CD4-positive, alpha-beta memory T cell (primary cell): ENCODE measurements at regions not wholly inside any gene's neighbourhood (a gene's known extent, or its start where the extent isn't known, plus 50 kb on each side); places are given as distances from the start of the nearest gene placed in this dataset.

Experiments used
- CTCF ChIA-PET: fragments of 350-600 bp; sonication (Branson Sonifier 250); formaldehyde crosslinking; loops from one replicate; lab custom pipeline; 2021; ENCODE audit warnings: inconsistent platforms; ENCODE audit not compliant: partially characterized antibody; lab: Charles Lee
- POLR2A ChIA-PET: fragments of 350-600 bp; sonication (Branson Sonifier 250); formaldehyde crosslinking; loops from one replicate; lab custom pipeline; 2021; ENCODE audit not compliant: partially characterized antibody; lab: Charles Lee
- DNase-seq, 5 donors: peaks; one replicate each; pipeline versions ENCODE4 v3.0.0 to v3.0.0-alpha.2; 2020 to 2022; ENCODE audit warnings: mixed read lengths in 1 of 5
- H3K27ac ChIP-seq: one replicate; pipeline ENCODE4 v1.7.0; 2013; ENCODE audit warnings: low read depth, low read length
- H3K27me3 ChIP-seq: 2 replicates; pipeline ENCODE4 v1.7.0; 2013; ENCODE audit warnings: mild to moderate bottlenecking, low read length, moderate library complexity; ENCODE audit not compliant: insufficient read depth
- H3K36me3 ChIP-seq: 2 replicates; pipeline ENCODE4 v1.7.0; 2013; ENCODE audit warnings: mild to moderate bottlenecking, low read length, moderate library complexity; ENCODE audit not compliant: insufficient read depth
- H3K4me1 ChIP-seq: 2 replicates; pipeline ENCODE4 v1.7.0; 2013; ENCODE audit warnings: mild to moderate bottlenecking, low read length, moderate library complexity; ENCODE audit not compliant: insufficient read depth
- H3K4me3 ChIP-seq, 2 donors: one replicate each; pipeline ENCODE4 v1.7.0; 2013; ENCODE audit warnings: low read length in 2 of 2, mild to moderate bottlenecking in 1 of 2
- H3K9me3 ChIP-seq, 2 donors: one replicate each; pipeline ENCODE4 v1.7.0; 2013; ENCODE audit warnings: low read length in 2 of 2, control low read depth in 1 of 2; ENCODE audit not compliant: control insufficient read depth in 1 of 2
- H3K27ac Mint-ChIP-seq, 7 donors: one replicate each; pipeline ENCODE4 v1.8.0; 2020 to 2021; ENCODE audit warnings: mixed read lengths in 7 of 7, mild to moderate bottlenecking in 6 of 7, inconsistent platforms in 3 of 7, moderate library complexity in 3 of 7
- H3K27me3 Mint-ChIP-seq, 2 donors: one replicate each; pipeline ENCODE4 v1.8.0; 2020 to 2021; ENCODE audit warnings: mixed read lengths in 2 of 2
- H3K36me3 Mint-ChIP-seq, 2 donors: one replicate each; pipeline ENCODE4 v1.8.0; 2020 to 2021; ENCODE audit warnings: mixed read lengths in 2 of 2, inconsistent platforms in 1 of 2, mild to moderate bottlenecking in 1 of 2
- H3K4me1 Mint-ChIP-seq, 4 donors: one replicate each; pipeline ENCODE4 v1.8.0; 2020 to 2021; ENCODE audit warnings: mixed read lengths in 4 of 4, mild to moderate bottlenecking in 1 of 4
- H3K4me3 Mint-ChIP-seq, 8 donors: one replicate each; pipeline ENCODE4 v1.8.0; 2020 to 2021; ENCODE audit warnings: mixed read lengths in 8 of 8, mild to moderate bottlenecking in 7 of 8, moderate library complexity in 6 of 8, inconsistent platforms in 3 of 8
- H3K9me3 Mint-ChIP-seq, 8 donors: one replicate each; pipeline ENCODE4 v1.8.0; 2020 to 2021; ENCODE audit warnings: mixed read lengths in 8 of 8, mild to moderate bottlenecking in 5 of 8, inconsistent platforms in 3 of 8, moderate library complexity in 1 of 8
- intact Hi-C: fragments of 100-400 bp; cut with micrococcal nuclease; formaldehyde crosslinking; loops from one replicate; pipeline ENCODE4 v1.15.1; 2023

GRCh38 chrX:35664833-35665232 lies 133.3 kb upstream of the MAGEB16 start:
- ChIA-PET CTCF (no interaction called here), POLR2A (no interaction called here)
- no peaks in the 10 kb centered on the region for H3K27me3 Mint-ChIP-seq
- H3K4me1 Mint-ChIP-seq, result no peaks in the 10 kb centered on the region
- Histone ChIP-seq H3K9me3 (no peaks in the 10 kb centered on the region), H3K27ac (no peak overlapping the region), H3K4me1 (no peaks in the 10 kb centered on the region), H3K27me3 (no peaks in the 10 kb centered on the region), H3K36me3 (no peaks in the 10 kb centered on the region), H3K4me3 (no peak overlapping the region)
- H3K27ac Mint-ChIP-seq, result no peak overlapping the region
- no peak overlapping the region for H3K4me3 Mint-ChIP-seq
- DNase-seq, result no peak
- peaks cover 0 to 4% (median under 1%) of the 10 kb centered on the region in 8 donors for H3K9me3 Mint-ChIP-seq
- no peaks in the 10 kb centered on the region for H3K36me3 Mint-ChIP-seq
- intact Hi-C loops, result no loop called here

- no peaks in the 10 kb centered on the region for H3K4me1 ChIP-seq
- no peak overlapping the region for H3K27ac ChIP-seq
- ChIA-PET CTCF (no interaction called here), POLR2A (no interaction called here)
- no peaks in the 10 kb centered on the region for H3K9me3 ChIP-seq
- H3K27me3 ChIP-seq, result no peaks in the 10 kb centered on the region
- Mint-ChIP-seq H3K4me1 (no peaks in the 10 kb centered on the region), H3K9me3 (peaks cover 0 to 5% (median under 1%) of the 10 kb centered on the region in 8 donors), H3K4me3 (no peak overlapping the region), H3K27me3 (no peaks in the 10 kb centered on the region), H3K27ac (no peak overlapping the region), H3K36me3 (no peaks in the 10 kb centered on the region)
- no peak for DNase-seq
- no peak overlapping the region for H3K4me3 ChIP-seq
- intact Hi-C loops, result no loop called here
- H3K36me3 ChIP-seq, result no peaks in the 10 kb centered on the region
Measured at GRCh38 chrX:35665311-35665710, 132.8 kb upstream of the MAGEB16 start.

GRCh38 chrX:35670889-35671288 lies 127.3 kb upstream of the MAGEB16 start:
- peaks cover 0 to 15% (median 3%) of the 10 kb centered on the region in 8 donors for H3K9me3 Mint-ChIP-seq
- no peak overlapping the region for H3K27ac Mint-ChIP-seq
- H3K27ac ChIP-seq, result no peak overlapping the region
- H3K4me3 Mint-ChIP-seq, result no peak overlapping the region
- intact Hi-C loops, result no loop called here
- ChIA-PET CTCF (no interaction called here), POLR2A (no interaction called here)
- no peaks in the 10 kb centered on the region for H3K9me3 ChIP-seq
- H3K27me3 Mint-ChIP-seq, result no peaks in the 10 kb centered on the region
- no peaks in the 10 kb centered on the region for H3K27me3 ChIP-seq
- no peaks in the 10 kb centered on the region for H3K4me1 Mint-ChIP-seq
- H3K36me3 Mint-ChIP-seq, result no peaks in the 10 kb centered on the region
- no peak overlapping the region for H3K4me3 ChIP-seq
- no peaks in the 10 kb centered on the region for H3K4me1 ChIP-seq
- H3K36me3 ChIP-seq, result no peaks in the 10 kb centered on the region
- DNase-seq, result no peak

- H3K27me3 Mint-ChIP-seq, result no peaks in the 10 kb centered on the region
- no peaks in the 10 kb centered on the region for H3K4me1 Mint-ChIP-seq
- H3K4me3 ChIP-seq, result no peak overlapping the region
- H3K9me3 ChIP-seq, result no peaks in the 10 kb centered on the region
- ChIA-PET POLR2A (no interaction called here), CTCF (no interaction called here)
- no peaks in the 10 kb centered on the region for H3K4me1 ChIP-seq
- H3K27me3 ChIP-seq, result no peaks in the 10 kb centered on the region
- no peak overlapping the region for H3K27ac ChIP-seq
- H3K36me3 ChIP-seq, result no peaks in the 10 kb centered on the region
- no peak overlapping the region for H3K27ac Mint-ChIP-seq
- intact Hi-C loops, result no loop called here
- peaks cover 0 to 10% (median 3%) of the 10 kb centered on the region in 8 donors for H3K9me3 Mint-ChIP-seq
- H3K36me3 Mint-ChIP-seq, result no peaks in the 10 kb centered on the region
- no peak for DNase-seq
- no peak overlapping the region for H3K4me3 Mint-ChIP-seq
Measured at GRCh38 chrX:35675151-35675550, 123.0 kb upstream of the MAGEB16 start.

- H3K4me3 ChIP-seq, result no peak overlapping the region
- intact Hi-C loops, result no loop called here
- no peaks in the 10 kb centered on the region for H3K27me3 ChIP-seq
- H3K9me3 Mint-ChIP-seq, result peaks cover 0 to 2% (median 0%) of the 10 kb centered on the region in 8 donors
- H3K4me1 Mint-ChIP-seq, result no peaks in the 10 kb centered on the region
- ChIA-PET POLR2A (no interaction called here), CTCF (no interaction called here)
- H3K4me1 ChIP-seq, result no peaks in the 10 kb centered on the region
- H3K9me3 ChIP-seq, result no peaks in the 10 kb centered on the region
- DNase-seq, result no peak
- H3K36me3 Mint-ChIP-seq, result no peaks in the 10 kb centered on the region
- H3K36me3 ChIP-seq, result no peaks in the 10 kb centered on the region
- no peak overlapping the region for H3K4me3 Mint-ChIP-seq
- H3K27ac ChIP-seq, result no peak overlapping the region
- H3K27ac Mint-ChIP-seq, result no peak overlapping the region
- no peaks in the 10 kb centered on the region for H3K27me3 Mint-ChIP-seq
Measured at GRCh38 chrX:35680940-35681346, 117.2 kb upstream of the MAGEB16 start.

GRCh38 chrX:35682476-35682875 lies 115.7 kb upstream of the MAGEB16 start:
- Histone ChIP-seq H3K36me3 (no peaks in the 10 kb centered on the region), H3K4me1 (no peaks in the 10 kb centered on the region), H3K9me3 (no peaks in the 10 kb centered on the region), H3K27ac (no peak overlapping the region), H3K4me3 (no peak overlapping the region), H3K27me3 (no peaks in the 10 kb centered on the region)
- Mint-ChIP-seq H3K27me3 (no peaks in the 10 kb centered on the region), H3K4me1 (no peaks in the 10 kb centered on the region), H3K36me3 (no peaks in the 10 kb centered on the region), H3K4me3 (no peak overlapping the region), H3K27ac (no peak overlapping the region), H3K9me3 (peaks cover 0 to 2% (median 0%) of the 10 kb centered on the region in 8 donors)
- DNase-seq, result no peak
- ChIA-PET CTCF (no interaction called here), POLR2A (no interaction called here)
- intact Hi-C loops, result no loop called here

- DNase-seq, result no peak
- H3K4me3 Mint-ChIP-seq, result no peak overlapping the region
- Histone ChIP-seq H3K27ac (no peak overlapping the region), H3K9me3 (no peaks in the 10 kb centered on the region), H3K36me3 (no peaks in the 10 kb centered on the region), H3K4me1 (no peaks in the 10 kb centered on the region), H3K4me3 (no peak overlapping the region), H3K27me3 (no peaks in the 10 kb centered on the region)
- H3K27ac Mint-ChIP-seq, result no peak overlapping the region
- peaks cover 0 to 3% (median 0%) of the 10 kb centered on the region in 8 donors for H3K9me3 Mint-ChIP-seq
- H3K4me1 Mint-ChIP-seq, result no peaks in the 10 kb centered on the region
- no peaks in the 10 kb centered on the region for H3K36me3 Mint-ChIP-seq
- H3K27me3 Mint-ChIP-seq, result no peaks in the 10 kb centered on the region
- ChIA-PET POLR2A (no interaction called here), CTCF (no interaction called here)
- intact Hi-C loops, result no loop called here
Measured at GRCh38 chrX:35696760-35697234, 101.3 kb upstream of the MAGEB16 start.

- CTCF ChIA-PET, result no interaction called here
- Mint-ChIP-seq H3K4me1 (no peaks in the 10 kb centered on the region), H3K27me3 (no peaks in the 10 kb centered on the region), H3K9me3 (peaks cover 0 to 3% (median 0%) of the 10 kb centered on the region in 8 donors), H3K36me3 (no peaks in the 10 kb centered on the region), H3K27ac (no peak overlapping the region), H3K4me3 (no peak overlapping the region)
- Histone ChIP-seq H3K4me1 (no peaks in the 10 kb centered on the region), H3K27me3 (no peaks in the 10 kb centered on the region), H3K36me3 (no peaks in the 10 kb centered on the region), H3K4me3 (no peak overlapping the region), H3K9me3 (no peaks in the 10 kb centered on the region), H3K27ac (no peak overlapping the region)
- intact Hi-C loops, result no loop called here
- POLR2A ChIA-PET, result no interaction called here
- DNase-seq, result no peak
Measured at GRCh38 chrX:35699642-35700041, 98.5 kb upstream of the MAGEB16 start.
